Spleen (tissue), 7 donors: ENCODE measurements at regions not wholly inside any gene's neighbourhood (a gene's known extent, or its start where the extent isn't known, plus 50 kb on each side); places are given as distances from the start of the nearest gene placed in this dataset.

Experiments
- POLR2A ChIP-seq, 3 donors: fragments of 450-650 bp; IDR thresholded peaks; one replicate each; pipeline ENCODE4 v1.5.1; 2017; ENCODE audit warnings: antibody characterized with exemption in 3 of 3, mild to moderate bottlenecking in 1 of 3
- POLR2AphosphoS5 ChIP-seq, 3 donors: sonication (generic); formaldehyde crosslinking; IDR thresholded peaks; one replicate each; pipeline ENCODE4 v1.5.1; 2017; ENCODE audit warnings: antibody characterized with exemption in 3 of 3
- TF ChIP-seq, protein P1 (sequence below), 11 experiments: fragments of 200-600 bp in 7 of 11; fragments of 450-650 bp in 4 of 11; sonication (generic) in 4 of 11; IDR thresholded peaks in 8 of 11; conservative IDR thresholded peaks in 3 of 11; 1 replicate in 7 of 11; 2 replicates in 4 of 11; pipeline versions ENCODE4 v1.4.0 to v1.8.0; 2016 to 2021; ENCODE audit warnings: antibody characterized with exemption in 11 of 11, inconsistent platforms in 4 of 11, mild to moderate bottlenecking in 1 of 11
- donor health status: DM: no; HTN: no; CAD: no; lungs with moderate emphysema.
- donor health status: DM: no; HTN: no; CAD: no.
- donor health status: DM: no; HTN: no; CAD: no.

DNA sequence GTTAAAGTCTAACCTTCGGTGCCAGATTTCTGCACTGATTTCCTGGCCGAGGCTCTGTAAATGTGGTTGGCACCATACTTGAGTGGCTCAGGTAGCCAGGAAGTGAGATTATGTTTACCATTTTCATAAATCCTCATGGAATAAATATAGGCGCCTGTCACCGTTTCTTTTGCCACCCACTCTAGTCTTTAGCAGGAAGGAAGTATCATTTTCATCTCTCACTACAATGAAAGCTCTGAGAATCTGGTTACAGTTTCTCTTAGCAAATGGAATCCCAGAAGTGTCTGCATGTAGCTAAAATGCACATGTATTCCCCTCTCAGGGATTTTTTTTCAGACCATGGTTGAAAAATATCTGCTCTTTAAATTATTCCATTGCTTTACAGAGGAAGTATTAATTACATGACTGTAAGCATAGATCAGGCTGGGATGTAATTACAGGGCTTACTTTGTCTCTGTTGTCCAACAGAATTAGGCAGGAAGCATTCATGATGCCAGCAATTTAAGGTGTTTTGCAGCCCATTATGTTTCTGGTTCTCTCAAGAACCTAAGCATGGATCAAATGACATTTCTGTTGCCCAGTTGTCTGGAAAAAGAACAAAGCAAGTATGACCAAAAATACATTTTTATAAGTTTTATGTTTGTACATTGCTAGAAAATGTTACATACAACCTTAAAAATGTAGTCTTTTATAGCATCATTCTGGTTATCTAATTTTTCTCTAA, 221.7 kb upstream of the SPRY2 start:
- TF ChIP-seq POLR2AphosphoS5 (IDR thresholded peaks at IDR 0.05), result no peak
- TF ChIP-seq, protein P1, sequence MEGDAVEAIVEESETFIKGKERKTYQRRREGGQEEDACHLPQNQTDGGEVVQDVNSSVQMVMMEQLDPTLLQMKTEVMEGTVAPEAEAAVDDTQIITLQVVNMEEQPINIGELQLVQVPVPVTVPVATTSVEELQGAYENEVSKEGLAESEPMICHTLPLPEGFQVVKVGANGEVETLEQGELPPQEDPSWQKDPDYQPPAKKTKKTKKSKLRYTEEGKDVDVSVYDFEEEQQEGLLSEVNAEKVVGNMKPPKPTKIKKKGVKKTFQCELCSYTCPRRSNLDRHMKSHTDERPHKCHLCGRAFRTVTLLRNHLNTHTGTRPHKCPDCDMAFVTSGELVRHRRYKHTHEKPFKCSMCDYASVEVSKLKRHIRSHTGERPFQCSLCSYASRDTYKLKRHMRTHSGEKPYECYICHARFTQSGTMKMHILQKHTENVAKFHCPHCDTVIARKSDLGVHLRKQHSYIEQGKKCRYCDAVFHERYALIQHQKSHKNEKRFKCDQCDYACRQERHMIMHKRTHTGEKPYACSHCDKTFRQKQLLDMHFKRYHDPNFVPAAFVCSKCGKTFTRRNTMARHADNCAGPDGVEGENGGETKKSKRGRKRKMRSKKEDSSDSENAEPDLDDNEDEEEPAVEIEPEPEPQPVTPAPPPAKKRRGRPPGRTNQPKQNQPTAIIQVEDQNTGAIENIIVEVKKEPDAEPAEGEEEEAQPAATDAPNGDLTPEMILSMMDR (IDR thresholded peaks at IDR 0.05 in 8 of 11, conservative IDR thresholded peaks at IDR 0.05 in 3 of 11), result no peak
- TF ChIP-seq POLR2A (IDR thresholded peaks at IDR 0.05), result no peak
